OCI-LY7 (cell line): ENCODE measurements at regions not wholly inside any gene's neighbourhood (a gene's known extent, or its start where the extent isn't known, plus 50 kb on each side); places are given as distances from the start of the nearest gene placed in this dataset.

Experiments
- BruUV-seq: library from RNA; stranded (reverse); fragments of 400-500 nt; replicated peaks from 2 replicates; lab custom pipeline; 2021; lab: Mats Ljungman, UMichigan
- CTCF ChIA-PET: fragments of 300-600 bp; sonication (Branson Sonifier 250); formaldehyde crosslinking; loops from one replicate; lab custom pipeline; 2022; ENCODE audit warnings: antibody characterized with exemption; ENCODE audit not compliant: unreplicated experiment; lab: Charles Lee
- POLR2A ChIA-PET: fragments of 300-600 bp; sonication (Branson Sonifier 250); formaldehyde crosslinking; loops from one replicate; lab custom pipeline; 2022; ENCODE audit warnings: antibody characterized with exemption; lab: Charles Lee
- DNase-seq: peaks from one replicate; pipeline ENCODE4 v3.0.0-alpha.2; 2015; ENCODE audit warnings: low spot score
- H2AFZ ChIP-seq: fragments of 200-600 bp; sonication (generic), shearing (Covaris generic); 2 replicates; pipeline ENCODE4 v1.6.1; 2014; ENCODE audit warnings: mild to moderate bottlenecking, antibody characterized with exemption, low read length, moderate library complexity
- H3K27ac ChIP-seq: fragments of 200-600 bp; sonication (generic); 2 replicates; pipeline ENCODE4 v1.5.1; 2014; ENCODE audit warnings: mixed run types, low read depth, mild to moderate bottlenecking, moderate library complexity, low read length, inconsistent platforms; ENCODE audit not compliant: poor library complexity, severe bottlenecking
- H3K36me3 ChIP-seq: fragments of 200-600 bp; sonication (generic); 2 replicates; pipeline ENCODE4 v1.6.1; 2014; ENCODE audit warnings: mild to moderate bottlenecking, antibody characterized with exemption, low read length, moderate library complexity, mixed read lengths; ENCODE audit not compliant: insufficient read depth
- H3K4me1 ChIP-seq: fragments of 200-600 bp; sonication (generic); 2 replicates; pipeline ENCODE4 v1.5.1; 2014; ENCODE audit warnings: mild to moderate bottlenecking, low read length; ENCODE audit not compliant: insufficient read depth, poor library complexity, severe bottlenecking
- H3K4me2 ChIP-seq: fragments of 200-600 bp; sonication (generic); 2 replicates; pipeline ENCODE4 v1.6.1; 2014; ENCODE audit warnings: mild to moderate bottlenecking, low read length
- H3K4me3 ChIP-seq: fragments of 200-600 bp; sonication (generic); 2 replicates; pipeline ENCODE4 v1.5.1; 2014; ENCODE audit warnings: mild to moderate bottlenecking, low read depth, low read length; ENCODE audit not compliant: poor library complexity, severe bottlenecking
- H3K79me2 ChIP-seq: fragments of 200-600 bp; sonication (generic); 2 replicates; pipeline ENCODE4 v1.6.1; 2016; ENCODE audit warnings: low read depth, mild to moderate bottlenecking, low read length, moderate library complexity, mixed read lengths; ENCODE audit not compliant: insufficient read depth
- H3K9me2 ChIP-seq: fragments of 200-600 bp; sonication (generic); 2 replicates; pipeline ENCODE4 v1.6.1; 2016; ENCODE audit warnings: mild to moderate bottlenecking, low read length, mixed read lengths; ENCODE audit not compliant: insufficient read depth
- H3K9me3 ChIP-seq: fragments of 200-600 bp; sonication (generic); 2 replicates; pipeline ENCODE4 v1.6.1; 2014; ENCODE audit warnings: mild to moderate bottlenecking, mixed run types, low read length, mixed read lengths
- H4K20me1 ChIP-seq: fragments of 200-600 bp; sonication (generic); 2 replicates; pipeline ENCODE4 v1.6.1; 2014; ENCODE audit warnings: mild to moderate bottlenecking, antibody characterized with exemption, low read length, moderate library complexity, mixed read lengths; ENCODE audit not compliant: insufficient read depth
- EZH2phosphoT487 ChIP-seq: fragments of 200-600 bp; sonication (generic); IDR thresholded peaks from 2 replicates; pipeline ENCODE4 v1.6.1; 2018; ENCODE audit warnings: low read depth, borderline replicate concordance, mild to moderate bottlenecking, mixed run types, antibody characterized with exemption, low read length, moderate library complexity, mixed read lengths
- intact Hi-C: fragments of 100-400 bp; cut with micrococcal nuclease; formaldehyde crosslinking; loops from one replicate; pipeline ENCODE4 v1.10.0; 2022; ENCODE audit not compliant: unreplicated experiment
- TF ChIP-seq, protein P1 (sequence below): fragments of 200-600 bp; sonication (generic); conservative IDR thresholded peaks from 2 replicates; pipeline ENCODE4 v1.5.1; 2014; ENCODE audit warnings: mild to moderate bottlenecking, antibody characterized with exemption, low read length, moderate library complexity, mixed read lengths

DNA sequence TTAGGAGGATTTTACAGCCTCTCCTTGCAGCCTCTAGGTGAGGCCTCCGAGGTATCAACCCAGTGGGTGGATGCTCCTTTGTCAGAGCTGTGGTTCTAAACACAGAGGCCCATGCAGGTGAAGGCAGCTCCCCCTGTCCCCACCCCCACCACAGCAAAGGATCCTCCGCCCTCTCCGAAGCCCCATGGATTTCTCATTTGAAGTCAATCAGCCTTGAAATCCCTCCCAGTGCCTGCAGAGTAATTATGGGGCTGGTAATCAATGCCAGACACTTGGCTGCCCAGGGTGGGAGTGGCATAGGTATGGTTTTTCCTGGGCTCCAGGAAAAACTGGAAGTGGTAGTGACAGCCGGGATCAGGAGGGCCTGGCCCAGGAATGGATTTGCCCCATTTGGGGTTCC is 119.5 kb upstream of the CSF3R start:
- Histone ChIP-seq H3K79me2 (no peaks in the 10 kb centered on the region), H3K9me3 (no peaks in the 10 kb centered on the region), H3K27ac (no peak overlapping the region), H3K4me3 (no peak overlapping the region), H3K4me2 (no peak overlapping the region), H3K9me2 (no peaks in the 10 kb centered on the region), H4K20me1 (no peaks in the 10 kb centered on the region), H3K4me1 (no peaks in the 10 kb centered on the region), H3K36me3 (no peaks in the 10 kb centered on the region), H2AFZ (no peak overlapping the region)
- no peak for DNase-seq
- intact Hi-C loops = loop anchor here (10.0 kb wide), 1 partner anchor 103 kb away; no protein-coding TSS in a partner anchor
- POLR2A ChIA-PET = no interaction called here
- CTCF ChIA-PET = interaction anchor here (0.6 kb wide), 1 partner anchor 416 kb away, joined by 3 read pairs; no protein-coding TSS in a partner anchor
- TF ChIP-seq, protein P1, sequence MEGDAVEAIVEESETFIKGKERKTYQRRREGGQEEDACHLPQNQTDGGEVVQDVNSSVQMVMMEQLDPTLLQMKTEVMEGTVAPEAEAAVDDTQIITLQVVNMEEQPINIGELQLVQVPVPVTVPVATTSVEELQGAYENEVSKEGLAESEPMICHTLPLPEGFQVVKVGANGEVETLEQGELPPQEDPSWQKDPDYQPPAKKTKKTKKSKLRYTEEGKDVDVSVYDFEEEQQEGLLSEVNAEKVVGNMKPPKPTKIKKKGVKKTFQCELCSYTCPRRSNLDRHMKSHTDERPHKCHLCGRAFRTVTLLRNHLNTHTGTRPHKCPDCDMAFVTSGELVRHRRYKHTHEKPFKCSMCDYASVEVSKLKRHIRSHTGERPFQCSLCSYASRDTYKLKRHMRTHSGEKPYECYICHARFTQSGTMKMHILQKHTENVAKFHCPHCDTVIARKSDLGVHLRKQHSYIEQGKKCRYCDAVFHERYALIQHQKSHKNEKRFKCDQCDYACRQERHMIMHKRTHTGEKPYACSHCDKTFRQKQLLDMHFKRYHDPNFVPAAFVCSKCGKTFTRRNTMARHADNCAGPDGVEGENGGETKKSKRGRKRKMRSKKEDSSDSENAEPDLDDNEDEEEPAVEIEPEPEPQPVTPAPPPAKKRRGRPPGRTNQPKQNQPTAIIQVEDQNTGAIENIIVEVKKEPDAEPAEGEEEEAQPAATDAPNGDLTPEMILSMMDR = no peak
- TF ChIP-seq EZH2phosphoT487 = no peak
- BruUV-seq = no TSS peak

DNA sequence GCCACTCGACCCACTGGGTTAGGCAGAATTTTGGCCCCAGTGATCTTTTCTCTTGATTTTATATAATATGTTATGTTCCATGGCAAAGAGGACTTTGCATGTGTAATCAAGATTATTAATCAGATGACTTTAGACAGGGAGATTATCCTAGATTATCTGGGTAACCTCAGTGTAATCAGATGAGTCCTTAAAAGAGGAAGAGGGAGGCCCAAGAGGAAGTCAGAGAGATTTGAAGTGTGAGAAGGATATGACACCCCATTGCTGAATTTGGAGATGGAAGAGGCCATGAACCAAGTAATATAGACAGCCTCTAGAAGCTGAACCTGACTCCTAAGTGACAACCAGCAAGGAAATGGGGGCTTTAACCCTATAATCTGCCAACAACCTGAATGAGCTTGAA is 117.1 kb upstream of the CSF3R start:
- no peak for DNase-seq
- no peak overlapping the region for H3K4me2 ChIP-seq
- no peaks in the 10 kb centered on the region for H4K20me1 ChIP-seq
- POLR2A ChIA-PET = interaction anchor here (0.6 to 1.2 kb wide), 2 partner anchors 9 to 1533 kb away, joined by 3 read pairs; no protein-coding TSS in a partner anchor
- CTCF ChIA-PET = no interaction called here
- H3K27ac ChIP-seq = no peak overlapping the region
- no peaks in the 10 kb centered on the region for H3K9me2 ChIP-seq
- no peaks in the 10 kb centered on the region for H3K9me3 ChIP-seq
- intact Hi-C loops = loop anchor here (10.0 kb wide), 1 partner anchor 105 kb away; no protein-coding TSS in a partner anchor
- no peaks in the 10 kb centered on the region for H3K36me3 ChIP-seq
- BruUV-seq = no TSS peak
- no peaks in the 10 kb centered on the region for H3K4me1 ChIP-seq
- H3K79me2 ChIP-seq = no peaks in the 10 kb centered on the region
- no peak overlapping the region for H2AFZ ChIP-seq
- no peak overlapping the region for H3K4me3 ChIP-seq
- TF ChIP-seq, protein P1 = no peak
- TF ChIP-seq EZH2phosphoT487 = no peak

DNA sequence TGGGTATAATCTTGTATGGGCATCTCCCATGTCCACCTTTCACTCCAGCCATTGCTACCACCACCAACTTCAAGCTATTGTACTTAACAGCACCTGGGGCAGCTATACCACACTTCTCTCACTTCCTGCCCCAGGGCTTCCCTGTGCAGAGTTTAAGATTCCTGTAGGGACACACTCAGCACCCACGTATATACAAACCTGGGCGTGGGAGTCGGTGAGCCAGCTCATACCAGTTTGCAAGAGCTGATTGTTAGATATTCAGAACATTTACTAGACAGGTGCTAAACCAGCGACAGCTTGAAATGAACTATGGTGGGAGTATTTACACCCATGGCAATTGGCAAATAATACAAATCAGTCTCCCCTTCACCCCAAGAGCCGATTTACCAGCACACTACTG is 114.8 kb upstream of the CSF3R start:
- Histone ChIP-seq H3K4me1 (no peaks in the 10 kb centered on the region), H3K36me3 (no peaks in the 10 kb centered on the region), H4K20me1 (no peaks in the 10 kb centered on the region), H3K9me3 (no peaks in the 10 kb centered on the region), H3K9me2 (no peaks in the 10 kb centered on the region), H3K4me2 (no peak overlapping the region), H2AFZ (no peak overlapping the region), H3K79me2 (no peaks in the 10 kb centered on the region), H3K4me3 (no peak overlapping the region), H3K27ac (no peak overlapping the region)
- CTCF ChIA-PET = no interaction called here
- TF ChIP-seq EZH2phosphoT487 = no peak
- TF ChIP-seq, protein P1 = no peak
- BruUV-seq = no TSS peak
- DNase-seq = no peak
- POLR2A ChIA-PET = no interaction called here
- intact Hi-C loops = no loop called here
